Right atrium auricular region (tissue), 2 donors: ENCODE measurements at regions not wholly inside any gene's neighbourhood (a gene's known extent, or its start where the extent isn't known, plus 50 kb on each side); places are given as distances from the start of the nearest gene placed in this dataset.

Experiments
- DNase-seq: peaks from one replicate; pipeline ENCODE4 v3.0.0-alpha.2; 2019; ENCODE audit warnings: low spot score
- H3K27ac ChIP-seq, 2 donors: fragments of 200-600 bp; sonication (generic); 1 replicate in 1 of 2; 2 replicates in 1 of 2; pipeline ENCODE4 v1.5.1; 2016 to 2019
- H3K27me3 ChIP-seq, 2 donors: fragments of 200-600 bp; sonication (generic); one replicate each; pipeline versions ENCODE4 v1.5.1 to v1.6.0; 2017 to 2019
- H3K36me3 ChIP-seq: fragments of 200-600 bp; sonication (generic); one replicate; pipeline ENCODE4 v1.5.1; 2016
- H3K4me1 ChIP-seq, 2 donors: fragments of 200-600 bp; sonication (generic); one replicate each; pipeline versions ENCODE4 v1.5.1 to v1.6.0; 2017 to 2019
- H3K4me3 ChIP-seq, 2 donors: fragments of 200-600 bp; sonication (generic); 1 replicate in 1 of 2; 2 replicates in 1 of 2; pipeline ENCODE4 v1.5.1; 2017 to 2019; ENCODE audit warnings: mild to moderate bottlenecking in 1 of 2, moderate library complexity in 1 of 2
- H3K9me3 ChIP-seq, 2 donors: fragments of 200-600 bp; sonication (generic); one replicate each; pipeline ENCODE4 v1.5.1; 2019
- CTCF ChIP-seq, 2 donors: fragments of 200-600 bp; sonication (generic); IDR thresholded peaks; one replicate each; pipeline ENCODE4 v1.5.1; 2019; ENCODE audit warnings: antibody characterized with exemption in 2 of 2

- no peak for TF ChIP-seq CTCF (IDR thresholded peaks at IDR 0.05)
- Histone ChIP-seq H3K27ac (no peak overlapping the region), H3K9me3 (no peaks in the 10 kb centered on the region), H3K4me3 (no peak overlapping the region), H3K4me1 (no peaks in the 10 kb centered on the region), H3K36me3 (no peaks in the 10 kb centered on the region), H3K27me3 (no peaks in the 10 kb centered on the region)
- DNase-seq: no peak
These were observed 1711.3 kb upstream of the ACO1 start for GRCh38 chr9:30673132-30673531.

- H3K4me1 ChIP-seq: no peaks in the 10 kb centered on the region
- no peaks in the 10 kb centered on the region for H3K27me3 ChIP-seq
- no peak for TF ChIP-seq CTCF (IDR thresholded peaks at IDR 0.05)
- peaks cover 0 to 5% of the 10 kb centered on the region in 2 donors for H3K9me3 ChIP-seq
- H3K36me3 ChIP-seq: no peaks in the 10 kb centered on the region
- DNase-seq: no peak
- H3K4me3 ChIP-seq: no peak overlapping the region
- H3K27ac ChIP-seq: no peak overlapping the region
These were observed 1707.8 kb upstream of the ACO1 start for GRCh38 chr9:30676651-30677050.

- H3K27me3 ChIP-seq: no peaks in the 10 kb centered on the region
- no peak overlapping the region for H3K4me3 ChIP-seq
- no peak overlapping the region for H3K27ac ChIP-seq
- no peak for TF ChIP-seq CTCF (IDR thresholded peaks at IDR 0.05)
- H3K9me3 ChIP-seq: peaks cover 0 to 5% of the 10 kb centered on the region in 2 donors
- H3K36me3 ChIP-seq: no peaks in the 10 kb centered on the region
- no peaks in the 10 kb centered on the region for H3K4me1 ChIP-seq
- no peak for DNase-seq
These were observed 1707.2 kb upstream of the ACO1 start for GRCh38 chr9:30677221-30677620.

GRCh38 chr9:30688801-30689200 lies 1695.6 kb upstream of the ACO1 start:
- Histone ChIP-seq H3K36me3 (no peaks in the 10 kb centered on the region), H3K9me3 (no peaks in the 10 kb centered on the region), H3K4me3 (no peak overlapping the region), H3K27me3 (no peaks in the 10 kb centered on the region), H3K4me1 (no peaks in the 10 kb centered on the region), H3K27ac (no peak overlapping the region)
- DNase-seq: no peak
- no peak for TF ChIP-seq CTCF (IDR thresholded peaks at IDR 0.05)

- H3K4me1 ChIP-seq: no peaks in the 10 kb centered on the region
- H3K9me3 ChIP-seq: no peaks in the 10 kb centered on the region
- no peak overlapping the region for H3K4me3 ChIP-seq
- no peak overlapping the region for H3K27ac ChIP-seq
- no peaks in the 10 kb centered on the region for H3K27me3 ChIP-seq
- H3K36me3 ChIP-seq: no peaks in the 10 kb centered on the region
- no peak for TF ChIP-seq CTCF (IDR thresholded peaks at IDR 0.05)
- no peak for DNase-seq
These were observed 1686.5 kb upstream of the ACO1 start for GRCh38 chr9:30697958-30698357.

- no peak for DNase-seq
- no peaks in the 10 kb centered on the region for H3K4me1 ChIP-seq
- no peak for TF ChIP-seq CTCF (IDR thresholded peaks at IDR 0.05)
- no peak overlapping the region for H3K27ac ChIP-seq
- H3K36me3 ChIP-seq: no peaks in the 10 kb centered on the region
- no peak overlapping the region for H3K4me3 ChIP-seq
- no peaks in the 10 kb centered on the region for H3K9me3 ChIP-seq
- no peaks in the 10 kb centered on the region for H3K27me3 ChIP-seq
These were observed 1672.9 kb upstream of the ACO1 start for GRCh38 chr9:30711591-30711990.
